Amniotic epithelial cell (primary cell): ENCODE measurements at regions not wholly inside any gene's neighbourhood (a gene's known extent, or its start where the extent isn't known, plus 50 kb on each side); places are given as distances from the start of the nearest gene placed in this dataset.

ENCODE experiments used
- DNase-seq: peaks from one replicate; pipeline ENCODE4 v3.0.0-alpha.2; 2010; ENCODE audit warnings: low read depth

GRCh38 chr3:167188592-167188991 lies 191.5 kb downstream of the ZBBX start:
- DNase-seq: no peak

DNA sequence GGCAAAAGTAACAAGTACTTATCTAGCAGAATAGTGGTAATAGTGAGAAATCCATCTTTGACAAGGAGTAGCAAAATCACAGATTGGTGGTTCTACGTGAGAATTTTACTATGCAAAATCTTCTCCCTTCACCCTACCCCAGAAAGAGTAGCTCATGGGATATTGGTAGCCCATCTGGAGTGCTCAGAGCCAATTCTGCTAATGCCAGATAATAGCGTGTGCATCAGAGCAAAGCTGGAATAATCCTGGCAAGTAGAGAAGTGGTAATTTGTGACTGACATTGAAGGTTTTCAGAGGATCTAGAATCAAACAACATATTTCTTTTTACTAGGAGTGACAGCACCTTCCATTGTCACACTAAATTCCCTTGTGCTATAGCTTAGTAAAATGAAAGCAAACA lies 192.9 kb downstream of the ZBBX start:
- no peak for DNase-seq

GRCh38 chr3:167184511-167184910 lies 195.6 kb downstream of the ZBBX start:
- no peak for DNase-seq

DNA sequence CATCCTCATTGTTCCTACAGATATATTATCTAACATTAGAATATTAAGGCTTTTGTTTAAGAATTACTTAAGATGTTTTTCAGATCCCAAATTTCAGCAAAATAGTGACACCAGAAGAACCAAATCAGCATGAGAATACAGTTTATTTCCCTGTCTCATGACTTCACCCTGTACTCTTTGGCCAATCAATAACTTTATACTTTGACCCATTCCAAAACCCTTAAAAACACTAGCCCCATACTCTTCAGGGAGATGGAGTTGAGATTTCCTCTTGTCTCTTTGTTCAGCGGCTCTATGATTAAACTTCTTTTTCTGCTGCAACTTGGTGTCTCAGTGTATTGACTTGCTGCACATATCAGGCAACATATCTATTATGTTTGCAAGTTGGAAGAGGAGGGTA lies 207.7 kb downstream of the ZBBX start:
- no peak for DNase-seq

DNA sequence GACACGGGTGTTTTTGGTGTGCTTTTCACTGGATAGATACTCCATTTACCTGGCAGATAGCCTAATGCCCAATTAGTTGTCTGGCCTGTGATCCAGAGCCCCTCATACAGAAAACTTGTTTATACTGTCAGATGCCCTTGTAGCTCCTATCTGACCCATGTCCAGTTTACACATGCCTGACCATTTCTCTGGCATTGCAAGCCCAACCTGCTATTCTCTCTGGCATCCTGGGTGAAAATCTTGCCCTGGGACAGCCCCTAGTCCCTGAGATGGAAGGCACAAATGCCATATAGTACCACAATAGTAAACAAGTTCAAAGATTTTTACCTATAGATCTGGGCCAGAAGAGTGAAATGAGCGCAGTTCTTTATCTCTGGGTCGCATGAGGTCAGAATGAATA lies 212.6 kb downstream of the ZBBX start:
- no peak for DNase-seq

GRCh38 chr3:167166594-167167253 lies 213.4 kb downstream of the ZBBX start:
- no peak for DNase-seq

DNA sequence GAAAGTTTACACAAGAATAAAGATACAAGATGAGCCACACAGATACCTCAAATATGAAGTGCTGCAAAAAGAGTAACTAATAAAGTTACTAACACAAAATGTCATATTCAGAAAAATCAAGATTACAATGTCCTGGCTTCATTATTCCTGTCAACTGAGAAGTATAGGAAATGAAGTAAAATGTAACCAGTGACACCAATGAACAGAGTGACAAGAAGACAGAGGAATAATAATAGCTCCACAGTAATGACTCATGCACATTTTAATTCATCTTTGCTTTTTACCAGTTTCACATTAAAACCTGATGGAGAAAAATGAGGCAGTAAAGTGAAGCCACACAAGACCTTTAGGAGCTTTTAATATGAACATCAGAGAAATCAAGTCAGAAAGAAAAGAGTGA lies 214.1 kb downstream of the ZBBX start:
- DNase-seq: no peak

DNA sequence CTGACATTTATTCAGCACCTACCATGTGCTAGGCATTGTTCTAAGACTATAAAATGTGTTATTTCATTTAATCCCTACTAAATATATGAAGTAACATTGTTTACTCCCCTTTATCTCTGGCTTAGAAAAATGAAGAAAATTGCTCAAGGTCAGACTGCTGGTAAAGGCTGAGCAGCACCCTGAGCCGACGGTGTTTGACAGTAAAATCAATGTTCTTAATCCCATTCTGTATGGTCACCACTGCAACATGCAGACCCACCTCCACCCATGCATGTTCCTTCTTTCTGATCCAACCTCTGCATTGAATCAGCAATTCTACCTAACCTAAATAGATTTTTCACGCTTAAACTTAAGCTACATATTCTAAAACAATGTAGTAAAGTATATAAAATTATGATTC lies 216.5 kb downstream of the ZBBX start:
- DNase-seq: no peak

GRCh38 chr3:167162083-167162482 lies 218.0 kb downstream of the ZBBX start:
- no peak for DNase-seq

- DNase-seq: no peak
Measured at GRCh38 chr3:167160781-167161180, 219.3 kb downstream of the ZBBX start.

GRCh38 chr3:167151636-167152035 lies 228.5 kb downstream of the ZBBX start:
- no peak for DNase-seq

GRCh38 chr3:167148136-167148535 lies 232.0 kb downstream of the ZBBX start:
- peak; percentile 55 for DNase-seq

- DNase-seq: no peak
Measured at GRCh38 chr3:167146911-167147310, 233.2 kb downstream of the ZBBX start.

GRCh38 chr3:167125612-167126407 lies 254.3 kb downstream of the ZBBX start:
- DNase-seq: peak; percentile 54

GRCh38 chr3:167120828-167121227 lies 259.3 kb downstream of the ZBBX start:
- DNase-seq: no peak

- DNase-seq: no peak
Measured at GRCh38 chr3:167116120-167116922, 263.8 kb downstream of the ZBBX start.

DNA sequence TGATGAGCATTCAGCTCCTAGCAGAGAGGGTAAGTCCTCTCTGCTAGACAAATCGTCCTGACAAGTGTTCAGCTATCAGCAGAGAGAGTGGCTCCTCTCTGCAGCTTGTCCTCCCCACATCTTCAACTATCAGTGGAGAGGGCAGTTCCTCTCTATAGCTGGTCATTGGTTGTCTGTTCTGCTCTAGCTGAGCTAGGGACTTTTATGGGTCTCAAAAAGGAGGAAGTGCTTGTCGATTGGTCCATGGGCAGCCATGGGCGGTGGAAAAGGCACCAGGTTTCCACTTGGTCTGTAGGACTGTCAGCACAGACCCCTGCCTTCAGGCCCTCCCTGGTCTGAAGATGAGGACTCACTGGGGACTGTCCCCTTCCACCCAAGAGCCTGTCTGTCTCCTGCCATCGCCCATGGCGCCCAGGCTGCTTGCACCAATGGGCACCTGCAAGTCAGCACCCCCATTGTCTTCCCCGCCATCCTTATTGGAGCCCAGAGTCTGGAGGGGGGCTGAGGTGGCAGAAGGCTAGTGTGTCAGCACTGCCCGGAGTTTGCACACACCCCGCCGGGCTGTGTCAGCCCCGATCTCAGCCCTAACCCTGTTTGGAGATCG lies 264.7 kb downstream of the ZBBX start:
- no peak for DNase-seq

DNA sequence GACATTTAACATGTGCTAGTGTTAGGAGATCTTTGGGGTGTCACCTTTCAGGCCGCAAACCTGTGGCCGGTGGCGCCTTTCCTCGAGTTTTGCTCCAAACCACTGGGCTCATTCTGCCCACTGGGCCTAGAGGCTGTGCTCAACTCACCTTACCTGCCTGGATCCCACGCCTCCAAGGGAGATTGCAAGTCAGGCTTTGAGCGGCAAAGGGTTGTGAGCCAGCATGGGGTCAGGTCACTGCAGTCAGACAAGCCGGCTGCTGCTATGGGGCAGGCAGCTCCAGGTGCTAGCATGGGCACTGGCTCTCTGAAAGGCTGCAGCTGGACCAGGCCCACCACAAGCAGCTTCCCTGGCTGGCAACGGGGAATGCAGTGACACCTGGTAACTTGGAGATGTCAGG lies 265.5 kb downstream of the ZBBX start:
- no peak for DNase-seq

DNA sequence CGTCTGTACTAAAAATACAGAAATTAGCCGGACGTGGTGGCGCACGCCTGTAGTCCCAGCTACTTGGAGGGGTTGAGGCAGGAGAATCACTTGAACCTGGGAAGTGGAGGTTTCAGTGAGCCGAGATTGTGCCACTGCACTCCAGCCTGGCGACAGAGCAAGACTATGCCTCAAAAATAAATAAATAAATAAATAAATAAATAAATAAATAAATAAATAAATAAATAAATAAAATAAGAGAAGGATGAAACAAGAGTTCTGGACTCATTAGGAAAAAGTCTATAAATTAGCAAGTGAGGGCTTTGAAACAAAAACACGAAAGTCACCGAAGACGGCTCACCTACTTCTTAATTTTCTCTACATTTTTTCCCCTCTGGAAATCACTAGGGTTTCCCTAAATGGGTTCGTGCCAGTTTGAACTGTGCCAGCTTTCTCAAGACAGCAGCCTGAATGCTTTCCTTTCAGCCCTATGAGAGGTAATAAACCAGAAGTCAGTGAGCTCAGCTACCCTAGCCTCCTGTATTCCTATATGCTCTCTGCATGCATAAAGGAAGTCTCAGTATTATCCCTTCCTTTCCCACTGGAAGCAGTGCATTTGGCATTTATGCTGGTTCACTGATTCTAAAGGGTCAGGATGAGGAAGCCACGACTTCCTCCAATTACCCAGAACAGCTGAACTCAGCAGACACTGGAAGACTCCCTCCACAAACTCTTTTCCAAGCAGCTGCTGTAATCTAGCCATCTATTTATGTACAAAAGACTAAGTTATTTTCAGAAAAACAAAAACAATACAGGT lies 266.9 kb downstream of the ZBBX start:
- no peak for DNase-seq

GRCh38 chr3:167110901-167111300 lies 269.2 kb downstream of the ZBBX start:
- peak; percentile 51 for DNase-seq

DNA sequence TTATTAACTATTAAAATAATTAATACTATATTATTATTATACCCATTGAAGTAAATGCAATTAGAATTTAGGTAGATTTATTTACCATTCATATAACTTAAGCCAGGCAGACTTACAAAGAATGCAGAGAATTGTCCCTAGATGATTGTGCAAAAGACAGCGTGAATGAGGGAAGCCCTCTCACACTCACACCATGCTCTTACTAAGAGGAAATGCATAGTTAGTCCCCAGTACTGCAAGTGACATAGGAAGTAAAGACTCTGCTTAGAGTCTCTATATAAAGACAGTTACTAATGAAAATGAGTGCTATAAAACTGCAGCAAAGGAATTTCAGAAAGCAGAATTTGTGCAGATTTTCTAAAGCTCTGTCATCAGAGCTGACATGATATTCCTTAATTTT lies 270.4 kb downstream of the ZBBX start:
- DNase-seq: no peak

DNA sequence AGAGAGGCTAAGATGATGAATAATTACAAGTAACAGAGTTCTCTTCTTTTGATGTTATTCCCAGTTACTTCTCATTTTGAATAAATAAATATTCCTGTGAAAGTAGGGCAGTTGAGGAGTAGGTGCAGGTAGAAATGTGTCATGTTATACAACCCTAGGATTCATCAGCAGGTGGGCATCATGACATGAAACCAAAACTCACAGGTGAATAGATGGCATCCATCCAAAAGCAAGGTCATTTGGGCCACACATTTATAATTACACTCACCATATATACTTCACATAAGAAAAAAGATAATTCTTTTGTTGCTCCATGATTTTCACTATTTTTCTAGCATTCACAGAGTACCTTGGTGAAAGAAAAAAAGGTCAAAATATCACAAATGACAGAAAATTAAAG lies 273.6 kb downstream of the ZBBX start:
- DNase-seq: no peak
